Stomach smooth muscle (tissue), 2 donors: ENCODE measurements at regions not wholly inside any gene's neighbourhood (a gene's known extent, or its start where the extent isn't known, plus 50 kb on each side); places are given as distances from the start of the nearest gene placed in this dataset.

Experiments used
- H3K27ac ChIP-seq: one replicate; pipeline ENCODE4 v1.7.0; 2013; ENCODE audit warnings: mild to moderate bottlenecking, low read length, inconsistent platforms
- H3K27me3 ChIP-seq, 2 donors: one replicate each; pipeline ENCODE4 v1.7.0; 2013; ENCODE audit warnings: low read length in 2 of 2; ENCODE audit not compliant: insufficient read depth in 2 of 2, control insufficient read depth in 1 of 2
- H3K36me3 ChIP-seq, 2 donors: one replicate each; pipeline ENCODE4 v1.7.0; 2013; ENCODE audit warnings: low read length in 2 of 2; ENCODE audit not compliant: control insufficient read depth in 2 of 2, insufficient read depth in 2 of 2
- H3K4me1 ChIP-seq: one replicate; pipeline ENCODE4 v1.7.0; 2013; ENCODE audit warnings: low read length; ENCODE audit not compliant: control insufficient read depth, insufficient read depth
- H3K4me3 ChIP-seq, 2 donors: one replicate each; pipeline ENCODE4 v1.7.0; 2013; ENCODE audit warnings: low read length in 2 of 2
- H3K9ac ChIP-seq, 2 donors: one replicate each; pipeline ENCODE4 v1.7.0; 2013; ENCODE audit warnings: low read length in 2 of 2, mild to moderate bottlenecking in 1 of 2
- H3K9me3 ChIP-seq, 2 donors: one replicate each; pipeline ENCODE4 v1.7.0; 2013; ENCODE audit warnings: low read length in 2 of 2; ENCODE audit not compliant: control insufficient read depth in 2 of 2
- donor health status: healthy.
- donor health status: Pancreatic carcinoma.

- H3K27me3 ChIP-seq, result no peaks in the 10 kb centered on the region
- no peaks in the 10 kb centered on the region for H3K36me3 ChIP-seq
- peaks cover 0 to 3% of the 10 kb centered on the region in 2 donors for H3K9me3 ChIP-seq
- H3K4me1 ChIP-seq, result no peaks in the 10 kb centered on the region
- H3K9ac ChIP-seq, result no peak overlapping the region
- H3K27ac ChIP-seq, result no peak overlapping the region
- no peak overlapping the region for H3K4me3 ChIP-seq
Measured at GRCh38 chr5:44900273-44900954, 91.7 kb downstream of the MRPS30 start.

DNA sequence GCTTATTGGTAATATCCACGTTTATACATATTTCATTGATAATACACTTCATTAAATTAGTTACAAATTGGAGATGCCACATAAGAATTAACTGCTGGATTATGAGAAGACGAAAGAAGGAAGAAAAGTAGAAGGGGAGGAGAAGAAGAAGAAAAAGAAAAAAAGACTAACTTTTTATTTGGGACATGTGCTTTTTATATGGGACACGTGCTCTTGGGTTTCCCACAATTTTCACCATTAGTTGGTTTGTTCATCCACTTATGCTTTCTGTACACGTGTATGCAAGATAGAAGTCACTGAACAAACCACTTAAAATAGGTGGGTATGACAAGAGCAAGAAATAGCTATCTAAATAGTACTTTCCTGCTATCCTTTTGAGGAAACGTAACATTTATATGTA lies 98.6 kb downstream of the MRPS30 start:
- no peak overlapping the region for H3K9ac ChIP-seq
- H3K36me3 ChIP-seq, result no peaks in the 10 kb centered on the region
- H3K4me3 ChIP-seq, result no peak overlapping the region
- no peak overlapping the region for H3K27ac ChIP-seq
- H3K27me3 ChIP-seq, result no peaks in the 10 kb centered on the region
- peaks cover 0 to 3% of the 10 kb centered on the region in 2 donors for H3K9me3 ChIP-seq
- H3K4me1 ChIP-seq, result no peaks in the 10 kb centered on the region

DNA sequence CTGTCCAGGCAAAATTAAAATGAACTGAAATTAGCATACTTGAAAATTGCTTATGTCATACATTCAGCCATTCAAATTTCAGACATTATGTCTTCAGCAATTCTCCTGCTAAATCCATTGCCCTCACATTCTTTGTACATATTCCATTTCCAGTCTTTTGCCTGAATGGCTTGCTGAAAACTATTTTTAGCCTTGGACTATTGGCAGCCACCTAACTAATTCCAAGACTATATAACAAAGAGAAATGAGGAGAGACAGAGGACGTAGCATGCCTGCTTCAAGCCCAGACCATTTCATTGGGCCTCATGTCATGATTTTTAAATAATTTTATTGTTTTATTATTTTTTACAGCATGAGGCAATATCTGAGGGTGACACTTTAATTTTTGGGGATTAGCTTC lies 100.3 kb downstream of the MRPS30 start:
- H3K27ac ChIP-seq, result no peak overlapping the region
- no peak overlapping the region for H3K4me3 ChIP-seq
- peaks cover 0 to 3% of the 10 kb centered on the region in 2 donors for H3K9me3 ChIP-seq
- no peaks in the 10 kb centered on the region for H3K27me3 ChIP-seq
- no peaks in the 10 kb centered on the region for H3K36me3 ChIP-seq
- no peaks in the 10 kb centered on the region for H3K4me1 ChIP-seq
- no peak overlapping the region for H3K9ac ChIP-seq

DNA sequence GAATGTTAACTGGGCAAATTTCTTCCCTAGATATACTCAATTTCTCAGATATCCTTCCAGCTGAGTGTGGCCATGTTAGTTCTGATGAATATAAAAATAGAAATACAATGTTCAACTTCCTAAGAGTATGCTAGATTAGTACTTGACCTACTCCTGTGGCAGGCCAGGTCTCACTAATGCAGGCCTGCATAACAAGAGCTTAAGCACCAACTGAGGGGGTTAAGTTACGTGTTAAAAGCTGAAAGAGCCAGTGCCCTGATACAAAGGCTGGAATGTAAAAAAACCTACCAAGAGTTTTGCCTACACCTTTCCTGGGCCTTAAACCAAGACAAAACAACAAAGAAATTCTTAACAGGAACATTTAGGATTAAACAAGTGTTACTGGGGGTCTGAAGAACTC lies 102.8 kb downstream of the MRPS30 start:
- Histone ChIP-seq H3K9me3 (no peaks in the 10 kb centered on the region), H3K4me3 (no peak overlapping the region), H3K27me3 (no peaks in the 10 kb centered on the region), H3K36me3 (no peaks in the 10 kb centered on the region), H3K9ac (no peak overlapping the region), H3K27ac (no peak overlapping the region), H3K4me1 (no peaks in the 10 kb centered on the region)

DNA sequence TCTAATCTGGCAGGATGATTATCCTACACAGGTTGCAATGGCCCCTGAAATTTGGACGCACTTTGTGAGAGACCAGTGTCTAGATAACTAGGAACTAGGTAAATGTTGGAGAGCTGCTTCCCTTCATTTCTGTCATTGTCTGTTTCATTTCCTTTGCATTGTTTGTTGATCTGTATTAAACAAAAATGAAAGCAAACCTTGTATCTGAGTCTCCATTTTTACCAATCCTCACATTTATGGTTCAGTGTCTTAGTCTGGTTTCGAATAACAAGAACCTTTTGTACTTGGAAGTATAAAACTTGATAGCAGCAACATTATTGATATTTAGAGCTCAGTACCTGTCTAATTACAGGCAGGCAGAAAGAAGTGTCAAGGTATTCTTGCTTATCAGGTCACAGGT lies 105.5 kb downstream of the MRPS30 start:
- Histone ChIP-seq H3K4me3 (no peak overlapping the region), H3K36me3 (no peaks in the 10 kb centered on the region), H3K9ac (no peak overlapping the region), H3K27me3 (no peaks in the 10 kb centered on the region), H3K27ac (no peak overlapping the region), H3K9me3 (no peaks in the 10 kb centered on the region), H3K4me1 (no peaks in the 10 kb centered on the region)

- H3K4me1 ChIP-seq, result no peaks in the 10 kb centered on the region
- H3K9me3 ChIP-seq, result no peaks in the 10 kb centered on the region
- no peak overlapping the region for H3K9ac ChIP-seq
- no peaks in the 10 kb centered on the region for H3K27me3 ChIP-seq
- no peak overlapping the region for H3K4me3 ChIP-seq
- H3K27ac ChIP-seq, result no peak overlapping the region
- H3K36me3 ChIP-seq, result no peaks in the 10 kb centered on the region
Measured at GRCh38 chr5:44919560-44919959, 110.8 kb downstream of the MRPS30 start.

DNA sequence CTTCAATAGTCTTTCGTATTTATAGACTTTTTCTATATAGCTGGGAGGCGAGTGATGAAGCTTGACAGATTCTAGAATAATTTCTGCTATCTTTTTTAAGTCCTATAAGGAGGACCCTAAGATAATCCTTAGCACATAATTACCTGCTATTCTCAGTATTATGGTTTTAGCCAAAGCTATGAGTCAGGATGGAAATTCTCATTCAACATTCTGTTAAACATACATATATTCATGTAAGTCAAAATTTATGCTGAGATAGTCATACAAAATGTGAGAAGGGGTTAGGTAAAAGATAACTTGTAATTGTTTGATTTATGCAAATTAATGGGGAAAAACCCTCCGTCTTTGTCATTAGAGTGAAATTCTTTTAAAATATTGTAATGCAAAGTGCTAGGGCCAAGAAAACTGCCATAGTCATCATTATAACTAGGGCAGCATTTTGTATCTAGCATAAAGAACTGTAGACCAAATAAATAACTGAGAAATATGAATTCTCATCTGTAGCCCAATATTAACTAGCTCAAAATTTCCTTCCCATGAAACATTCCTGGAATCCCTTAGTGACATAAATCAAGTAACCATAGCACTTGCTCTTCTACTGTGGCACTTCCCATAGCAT lies 118.5 kb downstream of the MRPS30 start:
- H3K4me3 ChIP-seq, result no peak overlapping the region
- H3K9ac ChIP-seq, result no peak overlapping the region

DNA sequence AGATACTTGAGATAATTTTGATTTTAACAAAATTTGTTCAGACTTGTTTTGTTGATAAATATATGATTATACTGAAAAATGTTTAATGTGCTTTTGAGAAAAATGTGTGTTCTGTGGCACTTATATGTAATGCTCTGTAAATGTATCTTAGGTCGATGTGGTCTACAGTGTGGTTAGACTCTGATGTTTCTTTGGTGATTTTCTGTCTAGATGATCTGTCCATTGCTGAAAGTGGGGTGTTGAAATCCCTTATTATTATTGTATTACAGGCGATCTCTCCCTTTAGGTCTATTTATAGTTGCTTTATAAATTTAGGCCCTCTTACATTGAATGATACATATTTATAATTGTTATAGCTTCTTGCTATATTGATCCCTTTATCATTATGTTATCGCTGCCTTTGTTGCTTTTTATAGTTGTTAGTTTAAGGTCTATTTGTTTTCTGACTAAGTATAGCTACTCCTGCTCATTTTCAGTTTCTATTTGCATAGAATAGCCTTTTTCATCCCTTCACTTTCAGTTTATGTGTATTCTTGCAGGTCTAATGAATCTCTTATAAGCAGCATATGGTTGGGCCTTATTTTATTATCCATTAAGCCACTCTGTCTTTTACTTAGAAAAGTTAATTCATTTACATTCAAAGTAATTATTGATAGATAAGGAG lies 124.3 kb downstream of the MRPS30 start:
- Histone ChIP-seq H3K4me3 (no peak overlapping the region), H3K27ac (no peak overlapping the region), H3K9ac (no peak overlapping the region), H3K27me3 (no peaks in the 10 kb centered on the region), H3K36me3 (no peaks in the 10 kb centered on the region), H3K9me3 (peaks cover 2 to 3% of the 10 kb centered on the region in 2 donors), H3K4me1 (no peaks in the 10 kb centered on the region)

More for the DNA sequence above, 118.5 kb downstream of the MRPS30 start:
- no peaks in the 10 kb centered on the region for H3K9me3 ChIP-seq
- no peaks in the 10 kb centered on the region for H3K4me1 ChIP-seq
- H3K36me3 ChIP-seq, result no peaks in the 10 kb centered on the region
- H3K27me3 ChIP-seq, result no peaks in the 10 kb centered on the region
- H3K27ac ChIP-seq, result no peak overlapping the region

- no peaks in the 10 kb centered on the region for H3K4me1 ChIP-seq
- H3K27me3 ChIP-seq, result no peaks in the 10 kb centered on the region
- no peaks in the 10 kb centered on the region for H3K36me3 ChIP-seq
- no peak overlapping the region for H3K9ac ChIP-seq
- no peak overlapping the region for H3K27ac ChIP-seq
- no peak overlapping the region for H3K4me3 ChIP-seq
- H3K9me3 ChIP-seq, result peaks cover 2 to 3% of the 10 kb centered on the region in 2 donors
Measured at GRCh38 chr5:44933686-44934085, 124.9 kb downstream of the MRPS30 start.

DNA sequence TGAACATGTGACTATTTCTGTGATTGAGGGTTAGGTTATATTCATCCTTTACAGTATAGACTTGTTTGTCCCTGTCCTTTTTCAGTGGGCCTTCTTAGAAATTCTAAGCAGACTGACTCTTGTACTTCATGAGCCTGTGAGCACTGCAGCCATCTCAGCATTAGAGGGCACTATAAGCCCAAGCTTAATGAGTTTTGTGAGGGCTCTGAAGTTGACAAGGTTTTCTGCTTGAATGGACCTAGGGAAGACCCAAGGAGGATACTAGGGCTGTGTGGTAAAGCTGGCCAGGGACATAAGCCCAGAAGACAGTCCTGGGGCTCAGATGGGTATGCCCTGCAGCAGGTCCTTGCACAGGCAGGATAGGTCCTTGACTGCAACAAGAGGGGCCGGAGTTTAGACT lies 126.5 kb downstream of the MRPS30 start:
- H3K4me3 ChIP-seq, result no peak overlapping the region
- no peak overlapping the region for H3K27ac ChIP-seq
- peaks cover 2 to 3% of the 10 kb centered on the region in 2 donors for H3K9me3 ChIP-seq
- no peaks in the 10 kb centered on the region for H3K36me3 ChIP-seq
- no peak overlapping the region for H3K9ac ChIP-seq
- no peaks in the 10 kb centered on the region for H3K27me3 ChIP-seq
- H3K4me1 ChIP-seq, result no peaks in the 10 kb centered on the region

GRCh38 chr5:44935871-44936270 lies 127.1 kb downstream of the MRPS30 start:
- Histone ChIP-seq H3K9me3 (peaks cover 2 to 3% of the 10 kb centered on the region in 2 donors), H3K4me3 (no peak overlapping the region), H3K36me3 (no peaks in the 10 kb centered on the region), H3K9ac (no peak overlapping the region), H3K27me3 (no peaks in the 10 kb centered on the region), H3K4me1 (no peaks in the 10 kb centered on the region), H3K27ac (no peak overlapping the region)
